Mesenchymal stem cell (in vitro differentiated cells and primary cell): ENCODE measurements at regions not wholly inside any gene's neighbourhood (a gene's known extent, or its start where the extent isn't known, plus 50 kb on each side); places are given as distances from the start of the nearest gene placed in this dataset.

Source experiments
- DNase-seq: peaks from one replicate; pipeline ENCODE4 v3.0.0-alpha.2; 2013
- H2AFZ ChIP-seq: one replicate; pipeline ENCODE4 v1.6.1; 2013; ENCODE audit warnings: low read depth, mild to moderate bottlenecking, control low read depth, inconsistent platforms, low read length, moderate library complexity
- H2AK5ac ChIP-seq: 2 replicates; pipeline ENCODE4 v1.6.1; 2013; ENCODE audit warnings: low read length, moderate library complexity, mild to moderate bottlenecking, inconsistent platforms; ENCODE audit not compliant: severe bottlenecking
- H2BK120ac ChIP-seq: one replicate; pipeline ENCODE4 v1.6.1; 2013; ENCODE audit warnings: low read depth, mild to moderate bottlenecking, inconsistent platforms, low read length, moderate library complexity
- H2BK12ac ChIP-seq, 2 experiments: one replicate each; pipeline ENCODE4 v1.6.1; 2013; ENCODE audit warnings: inconsistent platforms in 2 of 2, low read length in 2 of 2, mild to moderate bottlenecking in 2 of 2, moderate library complexity in 2 of 2, control low read depth in 1 of 2
- H2BK15ac ChIP-seq: one replicate; pipeline ENCODE4 v1.6.1; 2013; ENCODE audit warnings: mild to moderate bottlenecking, low read depth, inconsistent platforms; ENCODE audit not compliant: poor library complexity, severe bottlenecking
- H2BK5ac ChIP-seq: 2 replicates; pipeline ENCODE4 v1.6.1; 2013; ENCODE audit warnings: low read depth, mild to moderate bottlenecking, low read length, control low read depth, inconsistent platforms; ENCODE audit not compliant: poor library complexity, severe bottlenecking
- H3K14ac ChIP-seq, 2 experiments: one replicate each; pipeline ENCODE4 v1.6.1; 2013; ENCODE audit warnings: inconsistent platforms in 2 of 2, low read length in 2 of 2, control low read depth in 1 of 2, mild to moderate bottlenecking in 1 of 2, moderate library complexity in 1 of 2
- H3K18ac ChIP-seq, 2 experiments: one replicate each; pipeline ENCODE4 v1.6.1; 2013; ENCODE audit warnings: inconsistent platforms in 2 of 2, low read length in 2 of 2, control low read depth in 1 of 2, low read depth in 1 of 2, mild to moderate bottlenecking in 1 of 2
- H3K23ac ChIP-seq, 2 experiments: one replicate each; pipeline ENCODE4 v1.6.1; 2013; ENCODE audit warnings: inconsistent platforms in 2 of 2, low read length in 2 of 2, mild to moderate bottlenecking in 2 of 2, moderate library complexity in 2 of 2, control low read depth in 1 of 2
- H3K27ac ChIP-seq: 2 replicates; pipeline ENCODE4 v1.5.1; 2013; ENCODE audit warnings: mild to moderate bottlenecking, moderate library complexity, low read length, control low read depth, inconsistent platforms; ENCODE audit not compliant: poor library complexity, severe bottlenecking
- H3K27me3 ChIP-seq, 2 experiments: 2 replicates each; pipeline versions ENCODE4 v1.6.1 to v1.7.0; 2013; ENCODE audit warnings: low read length in 2 of 2, mild to moderate bottlenecking in 2 of 2, moderate library complexity in 2 of 2, control low read depth in 1 of 2, inconsistent platforms in 1 of 2; ENCODE audit not compliant: control insufficient read depth in 1 of 2, insufficient read depth in 1 of 2
- H3K36me3 ChIP-seq, 2 experiments: 2 replicates each; pipeline versions ENCODE4 v1.6.1 to v1.7.0; 2013; ENCODE audit warnings: low read length in 2 of 2, control low read depth in 1 of 2, inconsistent platforms in 1 of 2, low read depth in 1 of 2, mild to moderate bottlenecking in 1 of 2; ENCODE audit not compliant: insufficient read depth in 2 of 2, control insufficient read depth in 1 of 2
- H3K4ac ChIP-seq, 2 experiments: one replicate each; pipeline ENCODE4 v1.6.1; 2013; ENCODE audit warnings: inconsistent platforms in 2 of 2, low read length in 2 of 2, mild to moderate bottlenecking in 2 of 2, moderate library complexity in 2 of 2, control low read depth in 1 of 2, low read depth in 1 of 2
- H3K4me1 ChIP-seq: 2 replicates; pipeline ENCODE4 v1.6.1; 2013; ENCODE audit warnings: low read depth, low read length, control low read depth; ENCODE audit not compliant: control insufficient read depth, insufficient read depth
- H3K4me2 ChIP-seq: 2 replicates; pipeline ENCODE4 v1.6.1; 2013; ENCODE audit warnings: low read length, mild to moderate bottlenecking, inconsistent platforms; ENCODE audit not compliant: poor library complexity, severe bottlenecking
- H3K4me3 ChIP-seq, 2 experiments: 2 replicates each; pipeline versions ENCODE4 v1.5.1 to v1.7.0; 2013; ENCODE audit warnings: low read length in 2 of 2, mild to moderate bottlenecking in 2 of 2, control low read depth in 1 of 2, low read depth in 1 of 2; ENCODE audit not compliant: insufficient read depth in 1 of 2
- H3K79me1 ChIP-seq: replicated peaks from 2 replicates; pipeline ENCODE4 v1.6.1; 2013; ENCODE audit warnings: mild to moderate bottlenecking, control low read depth, low read length, inconsistent platforms; ENCODE audit not compliant: poor library complexity, severe bottlenecking
- H3K9ac ChIP-seq: 2 replicates; pipeline ENCODE4 v1.7.0; 2013; ENCODE audit warnings: mild to moderate bottlenecking, low read length, moderate library complexity
- H3K9me3 ChIP-seq: 2 replicates; pipeline ENCODE4 v1.7.0; 2013; ENCODE audit warnings: mild to moderate bottlenecking, low read length; ENCODE audit not compliant: control insufficient read depth
- H4K8ac ChIP-seq: one replicate; pipeline ENCODE4 v1.6.1; 2013; ENCODE audit warnings: inconsistent platforms, mild to moderate bottlenecking, low read length, moderate library complexity
- H4K91ac ChIP-seq: one replicate; pipeline ENCODE4 v1.6.1; 2013; ENCODE audit warnings: mild to moderate bottlenecking, low read length, inconsistent platforms
- WGBS: methylation state at CpG from one replicate; pipeline ENCODE4 v1.1.7; 2013; ENCODE audit warnings: mixed read lengths; 5-methylcytosine and 5-hydroxymethylcytosine counted together

GRCh38 chr14:28323366-28323765, 443.2 kb upstream of the FOXG1 start:
- H2BK120ac ChIP-seq, result no peak overlapping the region
- H3K4me2 ChIP-seq, result no peak overlapping the region
- no peak overlapping the region for H3K4ac ChIP-seq
- no peak overlapping the region for H2AFZ ChIP-seq
- DNase-seq, result no peak
- no peak overlapping the region for H3K18ac ChIP-seq
- H3K79me1 ChIP-seq, result no peaks in the 10 kb centered on the region
- H3K9me3 ChIP-seq, result no peaks in the 10 kb centered on the region
- no peak overlapping the region for H4K91ac ChIP-seq
- H3K14ac ChIP-seq, result no peak overlapping the region
- no peak overlapping the region for H2BK5ac ChIP-seq
- H3K36me3 ChIP-seq, result no peaks in the 10 kb centered on the region
- 60% methylated on average over 2 of the region's 4 CpGs for WGBS
- H3K23ac ChIP-seq, result no peak overlapping the region
- no peaks in the 10 kb centered on the region for H3K4me1 ChIP-seq
- H3K4me3 ChIP-seq, result no peak overlapping the region
- no peaks in the 10 kb centered on the region for H3K27me3 ChIP-seq
- H3K9ac ChIP-seq, result no peak overlapping the region
- no peak overlapping the region for H2AK5ac ChIP-seq
- no peak overlapping the region for H2BK12ac ChIP-seq
- H4K8ac ChIP-seq, result no peak overlapping the region
- H2BK15ac ChIP-seq, result no peak overlapping the region
- no peak overlapping the region for H3K27ac ChIP-seq

GRCh38 chr14:28323951-28324741, 442.4 kb upstream of the FOXG1 start:
- Histone ChIP-seq H3K14ac (no peak overlapping the region), H3K36me3 (no peaks in the 10 kb centered on the region), H3K4ac (no peak overlapping the region), H3K9me3 (no peaks in the 10 kb centered on the region), H3K4me1 (no peaks in the 10 kb centered on the region), H3K18ac (no peak overlapping the region), H2BK5ac (no peak overlapping the region), H3K4me2 (no peak overlapping the region), H3K27ac (no peak overlapping the region), H3K4me3 (no peak overlapping the region), H2BK120ac (no peak overlapping the region), H3K27me3 (no peaks in the 10 kb centered on the region), H2BK12ac (no peak overlapping the region), H2BK15ac (no peak overlapping the region), H2AK5ac (no peak overlapping the region), H4K8ac (no peak overlapping the region), H4K91ac (no peak overlapping the region), H2AFZ (no peak overlapping the region), H3K23ac (no peak overlapping the region), H3K79me1 (no peaks in the 10 kb centered on the region), H3K9ac (no peak overlapping the region)
- DNase-seq, result no peak
- WGBS, result 66% methylated on average over 3 of the region's 5 CpGs

GRCh38 chr14:28340816-28341215, 425.8 kb upstream of the FOXG1 start:
- Histone ChIP-seq H3K4ac (no peak overlapping the region), H3K4me3 (no peak overlapping the region), H2AK5ac (no peak overlapping the region), H2BK12ac (no peak overlapping the region), H4K8ac (no peak overlapping the region), H2AFZ (no peak overlapping the region), H3K4me1 (no peaks in the 10 kb centered on the region), H3K9me3 (no peaks in the 10 kb centered on the region), H2BK15ac (no peak overlapping the region), H3K4me2 (no peak overlapping the region), H3K14ac (no peak overlapping the region), H3K23ac (no peak overlapping the region), H3K27me3 (no peaks in the 10 kb centered on the region), H3K36me3 (no peaks in the 10 kb centered on the region), H3K18ac (no peak overlapping the region), H2BK120ac (no peak overlapping the region), H3K27ac (no peak overlapping the region), H3K79me1 (no peaks in the 10 kb centered on the region), H3K9ac (no peak overlapping the region), H2BK5ac (no peak overlapping the region), H4K91ac (no peak overlapping the region)
- no peak for DNase-seq

GRCh38 chr14:28344381-28344780, 422.2 kb upstream of the FOXG1 start:
- no peak overlapping the region for H2BK120ac ChIP-seq
- H3K4me3 ChIP-seq, result no peak overlapping the region

More at GRCh38 chr14:28344381-28344780, 422.2 kb upstream of the FOXG1 start:
- Histone ChIP-seq H4K8ac (no peak overlapping the region), H2AFZ (no peak overlapping the region), H4K91ac (no peak overlapping the region), H3K9me3 (no peaks in the 10 kb centered on the region), H3K4me1 (no peaks in the 10 kb centered on the region), H2BK15ac (no peak overlapping the region), H3K14ac (no peak overlapping the region), H3K36me3 (no peaks in the 10 kb centered on the region), H2AK5ac (no peak overlapping the region), H2BK12ac (no peak overlapping the region), H2BK5ac (no peak overlapping the region), H3K23ac (no peak overlapping the region), H3K4me2 (no peak overlapping the region), H3K27me3 (no peaks in the 10 kb centered on the region), H3K27ac (no peak overlapping the region), H3K79me1 (no peaks in the 10 kb centered on the region), H3K9ac (no peak overlapping the region), H3K4ac (no peak overlapping the region), H3K18ac (no peak overlapping the region)
- DNase-seq, result no peak
